HL-60 (cell line): ENCODE measurements at regions not wholly inside any gene's neighbourhood (a gene's known extent, or its start where the extent isn't known, plus 50 kb on each side); places are given as distances from the start of the nearest gene placed in this dataset.

Experiments used
- CTCF ChIP-seq: IDR thresholded peaks from one replicate; pipeline ENCODE4 v1.5.1; 2011; ENCODE audit warnings: low read length, control low read depth, inconsistent platforms; ENCODE audit not compliant: insufficient read depth
- POLR2AphosphoS5 ChIP-seq: IDR thresholded peaks from 2 replicates; pipeline ENCODE4 v1.6.1; 2012; ENCODE audit warnings: low read depth

DNA sequence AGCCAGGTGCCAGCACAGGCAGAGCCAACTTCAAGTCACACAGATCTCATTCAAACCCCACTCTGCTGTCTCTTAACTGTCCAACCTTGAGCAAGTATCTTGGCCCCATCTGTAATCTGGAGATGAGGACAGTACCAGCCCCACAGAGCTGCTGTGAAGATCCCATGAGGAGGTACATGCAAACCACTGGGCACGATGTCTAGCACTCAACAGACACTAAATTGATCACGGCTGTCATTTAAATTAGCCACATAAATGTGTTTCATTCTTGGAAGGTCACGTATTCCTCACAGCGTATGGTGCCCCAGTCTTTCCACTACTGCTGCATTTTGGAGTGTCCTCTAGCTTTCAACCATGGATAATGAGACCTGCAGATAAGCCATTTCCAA, 167.6 kb upstream of the ID2 start:
- TF ChIP-seq CTCF (no peak), POLR2AphosphoS5 (no peak)
